ENCODE measurements at regions not wholly inside any gene's neighbourhood (a gene's known extent, or its start where the extent isn't known, plus 50 kb on each side); places are given as distances from the start of the nearest gene placed in this dataset.

DNA sequence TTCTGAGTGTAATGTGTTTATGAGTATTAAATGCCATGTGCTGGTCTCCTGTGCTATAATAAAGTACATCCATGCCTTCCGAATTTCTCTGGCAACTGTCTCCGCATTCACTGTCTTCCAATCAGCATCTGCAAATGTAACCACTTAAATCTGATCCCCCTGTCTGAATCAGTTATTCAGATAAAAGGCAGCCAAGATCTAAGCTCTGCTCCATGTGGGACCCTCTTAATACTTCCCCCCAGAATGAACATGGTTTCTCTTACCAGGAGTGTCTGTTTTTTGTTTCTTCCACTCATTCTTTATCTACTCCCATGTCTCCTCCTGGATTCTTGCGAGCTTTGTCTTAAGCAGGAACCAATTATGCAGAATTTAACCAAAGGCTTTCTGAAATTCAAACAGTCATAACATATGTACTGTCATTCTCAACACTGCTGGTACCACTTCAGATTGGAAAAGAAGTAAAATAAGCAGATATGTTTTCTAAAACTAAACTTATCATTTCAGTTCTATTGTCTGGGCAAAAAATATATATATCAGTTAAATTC is 996.7 kb upstream of the FLRT2 start:
- no peak for DNase-seq (ENCODE audit: low spot score)

DNA sequence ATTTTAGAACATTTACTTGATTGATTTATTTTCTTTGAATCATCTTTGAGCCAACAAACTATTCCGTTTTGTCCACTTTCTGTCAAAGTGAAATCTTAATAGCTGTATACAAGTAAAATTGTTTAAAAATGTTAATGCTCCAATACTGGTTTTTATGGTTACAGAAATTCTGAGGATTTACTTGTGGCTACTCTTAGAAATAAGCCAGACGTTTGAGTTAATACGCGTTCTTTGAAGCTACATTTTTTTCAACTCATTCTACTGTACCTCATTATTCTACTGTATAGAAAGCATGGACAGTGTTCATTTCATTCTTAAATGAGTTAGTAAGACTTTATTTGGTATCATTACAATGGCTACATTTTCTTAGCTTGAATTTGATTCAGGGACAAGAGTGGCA is 996.2 kb upstream of the FLRT2 start:
- no peak for DNase-seq (ENCODE audit: low spot score)

DNA sequence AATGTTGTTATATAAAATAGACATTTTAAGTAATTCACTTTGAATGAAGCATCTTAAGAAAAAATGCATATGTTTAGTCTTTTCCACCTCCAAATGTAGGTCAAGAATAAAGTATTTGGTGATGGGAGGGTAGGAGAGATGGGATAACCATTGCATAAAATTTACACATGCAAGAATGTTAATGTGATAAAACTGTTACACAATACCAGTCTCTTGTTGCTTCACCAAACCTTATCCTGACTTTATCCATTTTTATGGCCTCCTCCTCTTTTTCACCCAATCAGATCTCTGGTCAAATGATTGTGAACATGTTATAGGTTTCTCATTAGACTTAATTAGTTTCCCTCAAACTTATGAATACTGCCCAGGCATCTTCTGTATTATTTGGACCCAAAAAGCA is 994.5 kb upstream of the FLRT2 start:
- DNase-seq (ENCODE audit: low spot score): no peak

DNA sequence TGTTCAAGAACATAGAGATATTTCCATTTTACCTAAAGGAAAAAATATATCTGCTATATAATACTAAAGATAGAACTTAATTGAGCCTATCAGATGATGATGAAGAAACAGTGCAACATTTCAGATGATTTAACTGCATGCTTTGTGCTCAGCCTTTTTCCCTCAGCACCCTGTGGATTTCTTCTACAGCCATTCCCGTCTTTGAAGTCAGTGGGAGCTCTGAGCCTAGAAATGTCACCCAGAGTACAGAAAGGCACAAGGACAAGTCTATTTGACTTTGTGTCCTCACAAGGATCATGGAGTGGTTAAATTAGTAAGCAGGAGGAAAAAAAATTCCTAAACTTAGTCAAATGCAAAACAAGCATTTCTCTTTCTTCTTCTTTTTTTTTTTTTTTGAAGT is 994.0 kb upstream of the FLRT2 start:
- DNase-seq (ENCODE audit: low spot score): no peak

DNA sequence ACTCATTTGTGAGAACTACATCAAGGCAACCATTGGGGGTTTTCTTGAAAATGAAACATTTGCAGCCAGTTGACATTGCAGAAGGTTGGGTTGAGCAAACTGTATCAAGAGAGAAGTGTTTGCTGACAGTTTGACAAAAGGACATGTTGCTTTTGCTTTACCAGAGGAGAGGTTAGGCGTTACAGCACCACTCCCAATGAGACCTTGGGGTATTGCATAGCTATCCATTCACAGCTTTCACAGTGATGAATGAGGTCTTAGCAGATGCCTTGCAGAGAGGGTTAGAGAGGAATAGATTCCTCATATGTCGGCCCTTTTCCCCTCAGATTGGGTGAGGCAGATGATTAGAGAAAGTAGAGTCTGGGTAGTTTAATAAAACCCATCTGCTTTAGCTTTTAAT is 988.9 kb upstream of the FLRT2 start:
- no peak for DNase-seq (ENCODE audit: low spot score)

DNA sequence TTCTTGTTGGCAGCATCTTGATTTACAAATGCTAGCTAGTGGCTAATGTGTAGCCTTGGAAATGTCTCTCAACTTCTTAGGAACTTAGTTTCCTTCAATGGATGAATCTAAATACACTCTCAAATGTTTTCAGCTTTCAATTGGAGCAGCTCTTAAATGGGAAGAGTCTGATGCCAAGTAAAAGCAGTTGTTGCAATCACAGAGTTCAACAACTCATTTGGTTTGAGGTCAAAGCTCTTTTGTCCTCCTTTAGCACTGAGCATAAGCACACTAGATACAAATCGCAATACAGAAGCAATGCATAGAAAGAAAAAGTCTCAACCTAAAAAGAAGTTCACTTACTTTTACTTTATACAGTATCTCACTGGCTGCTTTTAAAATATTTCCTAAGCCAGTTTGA is 986.1 kb upstream of the FLRT2 start:
- no peak for DNase-seq (ENCODE audit: low spot score)

DNA sequence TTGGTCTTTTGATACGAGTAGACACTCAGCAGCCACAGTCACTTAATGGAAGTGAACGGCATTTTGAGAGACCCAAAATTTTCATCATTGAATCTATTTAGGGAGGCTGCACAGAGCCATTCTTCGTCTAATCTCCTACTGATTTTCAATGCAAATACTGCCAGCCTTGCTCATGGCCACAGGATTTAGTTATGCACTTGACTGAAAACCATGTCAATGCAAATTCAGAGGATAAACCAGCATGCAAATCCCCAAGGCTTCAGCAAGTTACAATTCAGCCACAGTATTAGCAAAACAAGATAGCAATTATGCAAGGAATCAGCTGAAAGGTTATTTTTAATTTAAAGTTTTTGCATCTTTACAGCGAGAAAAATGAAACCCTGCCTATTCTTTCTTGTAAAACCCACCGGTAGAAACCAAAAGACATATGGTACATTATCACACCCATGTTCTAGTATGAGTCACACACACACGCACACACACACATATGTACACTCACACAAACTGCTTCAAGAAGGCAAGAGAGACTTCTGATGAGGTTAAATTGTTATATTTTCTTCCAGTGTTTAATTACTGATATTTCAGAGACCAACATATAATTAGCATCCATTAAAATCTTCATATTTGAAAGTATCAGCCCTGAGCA is 985.3 kb upstream of the FLRT2 start:
- no peak for DNase-seq (ENCODE audit: low spot score)

DNA sequence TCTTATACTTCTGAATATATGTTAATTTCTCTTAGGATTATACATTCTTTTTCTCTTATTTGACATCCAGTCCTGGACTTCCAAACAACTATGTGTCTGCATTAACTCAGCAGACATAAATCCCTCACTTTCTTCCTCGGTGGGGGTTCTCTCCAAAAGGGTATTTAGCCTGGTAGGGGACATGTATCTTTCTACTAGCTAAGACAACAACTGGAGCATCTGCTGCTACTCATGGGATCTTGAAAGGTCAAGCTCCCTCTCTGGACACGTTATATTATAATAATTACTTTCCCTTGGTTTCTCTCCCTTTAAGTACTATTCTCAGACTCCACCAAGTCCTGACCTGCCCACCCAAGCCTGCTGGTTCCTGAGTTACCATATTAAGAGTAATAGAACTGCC is 983.7 kb upstream of the FLRT2 start:
- no peak for DNase-seq (ENCODE audit: low spot score)

DNA sequence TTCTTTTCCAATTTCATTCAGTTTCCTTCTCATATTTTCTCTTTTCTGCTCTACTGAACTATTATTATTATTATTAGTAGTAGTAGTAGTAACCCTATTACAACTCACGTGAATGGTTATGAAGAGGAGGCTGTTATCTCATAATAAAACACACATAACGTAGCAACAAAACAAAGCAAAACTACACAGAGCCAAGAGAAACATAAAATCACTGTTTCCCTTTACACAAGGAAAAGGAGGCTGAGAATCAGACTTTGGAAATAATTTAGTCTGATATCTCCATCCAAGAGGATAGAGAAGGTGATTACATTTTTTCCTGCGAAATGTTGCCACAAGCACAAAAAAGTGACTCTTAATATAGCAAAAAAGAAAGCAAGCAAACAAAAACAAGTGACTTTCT is 975.8 kb upstream of the FLRT2 start:
- DNase-seq (ENCODE audit: low spot score): no peak

DNA sequence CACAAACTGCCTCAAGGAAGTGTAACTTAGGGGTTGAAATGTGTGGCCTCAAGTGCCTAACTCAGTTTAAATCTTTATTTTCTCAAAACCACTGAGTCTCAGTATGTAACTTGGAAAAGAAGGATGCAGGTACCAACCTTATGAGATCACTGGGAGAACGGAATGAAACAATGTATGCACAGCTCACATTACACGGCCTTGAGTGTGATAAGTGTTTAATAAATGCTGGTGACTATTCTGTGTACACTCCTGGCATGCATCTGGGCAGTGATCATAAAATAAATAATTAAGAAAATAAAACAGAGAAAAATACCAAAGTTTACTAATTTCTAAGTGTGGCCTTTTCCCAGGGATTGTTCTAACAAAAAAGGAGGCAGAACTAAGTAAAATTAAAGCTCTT is 974.5 kb upstream of the FLRT2 start:
- DNase-seq (ENCODE audit: low spot score): no peak

DNA sequence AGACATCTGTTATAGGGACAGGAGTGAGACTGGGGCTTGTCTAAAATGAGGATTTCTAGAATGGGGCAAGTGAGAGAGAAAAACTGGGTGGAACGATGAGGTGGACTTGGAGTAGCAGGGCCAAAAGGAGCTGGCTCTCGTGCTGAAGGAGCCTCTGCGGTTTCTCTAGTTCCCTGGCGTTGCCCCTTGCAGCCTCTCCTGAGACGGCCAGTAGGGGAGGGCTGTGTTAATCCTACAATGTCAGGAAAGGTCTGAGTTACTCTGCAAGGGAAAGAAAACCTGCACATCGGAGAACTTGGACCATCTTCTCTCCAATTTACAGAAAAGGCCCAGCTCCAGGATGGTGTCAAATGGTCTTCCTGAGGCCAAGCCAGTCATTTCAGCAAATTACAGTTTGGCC is 963.8 kb upstream of the FLRT2 start:
- no peak for DNase-seq (ENCODE audit: low spot score)

DNA sequence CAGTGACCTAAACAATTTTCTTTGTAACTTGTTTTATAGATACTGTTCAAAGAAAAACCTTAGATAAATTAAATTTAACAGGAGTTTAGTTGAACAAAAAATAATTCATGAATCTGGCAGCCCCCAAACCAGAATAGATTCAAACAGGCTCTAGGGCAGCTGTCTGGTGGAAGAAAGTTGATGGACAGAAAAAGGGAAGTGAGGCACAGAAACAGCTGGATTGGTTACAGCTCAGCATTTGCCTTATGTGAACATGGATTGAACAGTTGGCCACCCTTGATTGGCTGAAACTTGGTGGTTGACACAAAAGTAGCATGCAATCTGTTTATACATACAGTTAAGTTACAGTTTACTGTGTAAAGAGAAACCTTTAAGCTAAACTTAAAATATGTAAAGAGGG is 954.3 kb upstream of the FLRT2 start:
- no peak for DNase-seq (ENCODE audit: low spot score)

DNA sequence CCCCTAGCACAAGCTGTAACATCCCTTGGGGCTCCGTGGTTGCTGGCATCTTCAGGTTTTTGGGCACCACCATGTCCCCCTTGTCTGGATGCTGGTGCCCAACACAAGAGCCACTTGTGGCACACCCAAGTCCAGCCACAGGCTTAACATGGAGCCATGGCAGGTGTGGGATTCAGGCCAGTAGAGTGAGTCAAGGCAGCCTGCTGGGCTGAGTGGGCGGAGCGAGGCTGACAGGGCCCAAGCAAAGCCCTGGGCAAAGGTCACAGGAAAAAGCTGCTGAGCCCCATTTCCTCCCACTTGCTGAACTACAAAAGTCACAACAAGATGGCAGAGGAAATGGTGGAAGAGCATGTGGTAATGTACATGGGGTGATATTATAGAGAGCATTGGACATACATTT is 950.7 kb upstream of the FLRT2 start:
- DNase-seq (ENCODE audit: low spot score): no peak

DNA sequence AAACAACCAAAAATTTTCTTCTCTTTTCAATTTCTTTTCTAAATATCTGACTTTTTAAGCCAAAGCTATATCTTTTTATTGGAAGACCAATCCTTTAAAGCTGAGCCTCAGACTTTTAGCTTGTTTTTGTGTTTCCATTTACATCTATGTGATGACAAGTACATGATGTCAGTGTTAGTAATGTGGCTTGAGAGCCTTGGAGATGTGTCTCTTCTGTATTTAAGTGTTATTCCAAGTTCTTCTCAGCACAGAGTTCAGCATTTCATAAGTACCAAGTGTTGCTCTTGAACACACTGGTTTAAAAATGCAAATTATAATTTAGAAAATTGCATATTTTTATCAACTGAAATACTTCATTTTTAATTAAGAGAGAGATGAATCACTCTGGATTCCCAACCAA is 948.9 kb upstream of the FLRT2 start:
- no peak for DNase-seq (ENCODE audit: low spot score)

DNA sequence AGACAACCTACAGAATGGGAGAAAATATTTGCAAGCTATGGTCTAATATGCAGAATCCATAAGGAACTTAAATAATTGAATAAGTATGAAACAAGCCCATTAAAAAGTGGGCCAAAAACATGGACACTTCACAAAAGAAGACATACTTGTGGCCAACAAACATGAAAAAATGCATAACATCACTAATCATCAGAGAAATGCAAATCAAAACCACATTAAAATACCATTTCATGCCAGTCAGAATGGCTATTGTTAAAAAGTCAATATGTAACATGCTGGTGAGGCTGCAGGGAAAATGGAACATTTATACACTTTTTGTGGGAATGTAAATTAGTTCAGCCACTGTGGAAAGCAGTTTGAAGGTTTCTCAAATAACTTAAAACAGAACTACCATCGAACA is 945.4 kb upstream of the FLRT2 start:
- no peak for DNase-seq (ENCODE audit: low spot score)

DNA sequence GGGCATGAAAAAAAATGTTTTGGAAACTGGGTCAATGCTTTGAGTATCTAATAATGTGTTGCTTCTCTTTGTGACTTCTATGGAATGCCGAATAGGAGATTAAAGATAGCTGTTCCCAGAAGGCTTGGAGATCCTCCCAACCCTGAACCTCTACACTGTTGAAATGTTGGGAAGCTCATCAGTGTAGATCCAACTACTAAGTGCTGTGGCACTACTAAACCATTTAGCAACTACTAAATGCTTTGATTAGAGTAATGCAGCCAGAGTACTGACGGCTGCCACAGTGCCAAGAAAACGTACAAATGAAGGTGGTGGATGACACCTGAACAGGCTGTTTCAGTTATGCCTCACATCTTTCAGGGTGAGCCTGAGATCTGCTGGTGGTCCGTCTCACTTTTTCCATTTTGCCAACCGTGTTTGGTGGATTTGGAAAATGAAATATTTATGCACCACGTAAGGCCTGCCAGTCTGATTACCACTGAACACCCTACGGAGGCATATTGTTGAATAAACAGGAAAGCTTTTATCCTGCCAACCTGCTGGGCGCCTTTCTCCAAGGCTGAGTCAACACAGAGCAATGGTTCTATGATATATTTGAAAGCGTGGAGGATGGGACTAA is 938.0 kb upstream of the FLRT2 start:
- no peak for DNase-seq (ENCODE audit: low spot score)

DNA sequence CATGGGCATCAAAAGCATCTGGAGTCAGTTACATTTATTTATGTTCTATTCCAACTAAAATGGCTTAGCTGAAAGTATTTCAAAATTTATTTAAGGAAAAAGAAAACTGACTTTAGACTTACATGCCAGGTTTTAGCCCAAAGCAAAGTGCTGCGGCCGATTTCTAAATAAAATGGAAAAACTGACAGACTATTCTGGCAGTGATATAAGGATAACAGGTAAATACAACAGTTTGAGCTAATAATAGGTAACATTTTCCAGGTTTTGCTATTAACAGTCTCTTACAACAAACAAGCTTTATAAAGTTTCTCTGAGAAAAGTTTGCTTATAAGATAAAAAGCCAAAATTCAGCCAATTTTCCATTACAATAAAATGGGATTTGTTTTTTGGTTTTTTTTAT is 937.2 kb upstream of the FLRT2 start:
- no peak for DNase-seq (ENCODE audit: low spot score)

DNA sequence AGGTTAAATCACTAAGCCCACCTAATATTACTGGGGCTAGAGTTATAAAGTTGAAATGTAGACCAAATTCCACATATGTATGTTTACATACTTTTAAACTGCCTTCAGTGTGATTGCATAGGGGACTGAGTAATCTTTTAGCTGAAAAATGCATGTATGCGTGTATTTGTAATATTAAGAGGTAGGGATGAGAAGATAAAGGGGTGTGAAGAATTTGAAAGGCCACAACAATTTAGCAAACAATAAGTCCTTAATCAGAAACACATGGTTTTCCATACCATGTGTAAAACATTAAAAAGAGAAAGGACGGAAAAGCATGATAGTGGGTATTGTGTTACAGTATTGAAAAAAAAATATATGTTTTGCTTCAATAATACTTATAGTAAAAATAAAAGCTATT is 919.9 kb upstream of the FLRT2 start:
- no peak for DNase-seq (ENCODE audit: low spot score)

DNA sequence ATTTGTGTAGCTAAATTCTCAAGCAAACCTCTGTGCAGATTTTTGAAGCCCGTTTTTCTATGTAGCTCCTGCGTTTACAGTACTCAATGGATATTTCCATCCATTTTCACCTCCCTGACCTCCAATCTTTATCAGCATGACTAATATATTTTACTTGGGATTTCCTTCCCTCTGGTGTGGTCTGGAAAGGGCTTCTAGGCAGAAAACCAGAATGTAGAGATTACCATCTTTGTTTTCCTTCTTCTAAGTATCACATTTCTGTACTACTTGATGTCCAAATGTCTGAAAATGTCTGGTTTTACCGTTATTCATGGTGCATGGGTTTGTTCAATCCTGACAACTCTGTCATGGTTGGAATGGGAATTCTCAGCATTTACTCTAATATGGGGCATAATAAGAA is 907.6 kb upstream of the FLRT2 start:
- no peak for DNase-seq (ENCODE audit: low spot score)

DNA sequence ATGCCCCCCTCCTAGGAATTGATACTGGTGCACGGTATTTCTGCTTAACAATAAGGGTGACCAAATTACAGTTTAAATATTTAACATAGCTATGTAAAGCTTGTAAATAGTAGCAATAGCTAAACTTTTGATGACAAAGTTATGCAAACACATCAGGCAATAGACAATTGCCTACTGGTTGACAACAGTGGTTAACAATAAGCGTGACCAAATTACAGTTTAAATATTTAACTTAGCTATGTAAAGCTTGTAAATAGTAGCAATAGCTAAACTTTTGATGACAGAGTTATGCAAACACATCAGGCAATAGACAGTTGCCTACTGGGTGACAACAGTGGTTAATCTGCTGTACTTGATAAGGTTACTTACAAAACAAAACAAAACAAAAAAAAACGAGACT is 886.5 kb upstream of the FLRT2 start:
- DNase-seq (ENCODE audit: low spot score): no peak

DNA sequence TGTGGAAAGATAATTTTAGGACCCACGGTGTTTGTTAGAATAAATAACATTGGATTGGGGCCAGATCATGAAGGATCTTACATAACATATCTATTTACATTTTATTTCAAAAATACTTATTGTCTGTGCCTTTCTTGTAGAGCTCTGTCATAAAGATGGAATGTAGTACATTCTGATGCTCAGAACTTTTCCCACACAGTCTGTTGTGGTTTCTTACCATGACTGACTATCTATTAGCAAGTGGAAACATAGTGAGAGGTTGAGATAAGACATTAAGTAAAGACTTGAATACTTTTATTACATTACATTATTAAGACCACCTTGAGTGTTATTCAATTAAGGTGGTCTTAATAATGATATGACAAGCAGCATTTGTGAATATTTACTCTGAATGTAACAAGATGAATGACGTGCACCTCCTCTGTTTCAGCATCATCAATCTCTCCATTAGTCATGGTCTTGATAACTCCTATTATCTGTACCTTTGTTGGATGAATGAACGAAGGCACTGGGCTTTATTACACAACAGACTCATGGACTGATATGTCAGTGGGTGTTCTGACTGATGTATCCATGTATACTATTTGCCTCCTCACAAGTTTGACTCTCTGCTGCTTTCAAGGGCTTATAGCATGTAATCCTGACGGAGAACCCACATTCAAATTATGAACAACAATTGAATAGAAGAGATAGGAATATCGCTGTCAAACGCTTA is 883.0 kb upstream of the FLRT2 start:
- DNase-seq (ENCODE audit: low spot score): no peak

DNA sequence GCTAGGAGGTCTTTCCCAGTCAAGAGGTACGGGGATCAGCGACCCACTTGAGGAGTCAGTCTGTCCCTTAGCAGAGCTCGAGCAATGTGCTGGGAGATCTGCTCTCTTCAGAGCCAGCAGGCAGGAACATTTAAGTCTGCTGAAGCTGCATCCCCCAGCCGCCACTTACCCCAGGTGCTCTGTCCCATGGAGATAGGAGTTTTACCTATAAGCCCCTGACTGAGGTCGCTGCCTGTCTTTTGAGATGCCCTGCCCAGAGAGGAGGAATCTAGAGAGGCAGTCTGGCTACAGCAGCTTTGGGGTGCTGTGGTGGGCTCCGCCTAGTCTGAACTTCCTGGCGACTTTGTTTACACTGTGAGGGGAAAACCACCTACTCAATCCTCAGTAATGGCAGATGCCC is 874.9 kb upstream of the FLRT2 start:
- DNase-seq (ENCODE audit: low spot score): no peak

DNA sequence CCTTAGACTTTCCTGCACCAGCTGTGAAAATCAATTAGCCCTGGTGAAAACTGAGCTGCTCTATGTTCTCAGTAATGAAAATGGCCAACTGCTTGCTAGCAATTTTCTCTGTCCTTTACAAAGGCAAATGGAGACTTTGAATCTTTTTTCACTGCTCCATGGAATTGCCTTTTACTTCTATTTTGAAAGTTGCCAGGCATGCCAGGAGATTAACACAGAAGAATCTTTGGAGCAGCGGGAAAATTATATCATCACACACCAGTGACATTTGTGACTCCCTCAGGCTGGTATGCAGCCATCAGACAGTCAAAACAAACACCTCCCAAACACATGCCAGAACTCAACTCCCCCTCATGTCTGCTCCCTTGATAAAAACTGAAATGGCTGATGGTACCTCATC is 872.0 kb upstream of the FLRT2 start:
- DNase-seq (ENCODE audit: low spot score): no peak

DNA sequence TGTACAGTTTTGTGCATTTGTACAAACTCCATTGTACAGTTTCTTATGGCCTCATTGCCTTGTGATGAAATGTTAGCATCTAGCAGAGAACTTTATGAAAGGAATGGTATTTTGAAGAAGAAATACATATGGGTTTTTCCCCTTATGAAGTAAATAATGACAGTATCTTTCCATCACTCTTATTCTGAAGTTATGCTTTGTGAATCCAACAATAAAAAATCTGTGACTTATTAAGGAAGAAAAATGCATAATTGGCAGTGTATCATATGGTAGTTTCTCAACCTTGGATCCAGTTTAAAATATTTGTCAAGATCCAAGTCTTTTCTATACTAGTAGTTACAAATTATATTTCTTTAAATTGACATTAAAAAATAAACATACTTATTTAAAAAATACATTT is 859.1 kb upstream of the FLRT2 start:
- DNase-seq (ENCODE audit: low spot score): no peak
